Esophagus squamous epithelium (tissue), 5 donors: ENCODE measurements at regions not wholly inside any gene's neighbourhood (a gene's known extent, or its start where the extent isn't known, plus 50 kb on each side); places are given as distances from the start of the nearest gene placed in this dataset.
"Not testable (repeated sequence)": the region's sequence is repeated elsewhere in the genome, so short reads cannot be mapped to it uniquely, and the experiment has no call there.

Experiments
- DNase-seq: peaks from one replicate; lab custom pipeline; 2025; lab: John Stamatoyannopoulos, UW
- H3K27ac ChIP-seq, 4 donors: fragments of 200-600 bp; sonication (generic); one replicate each; pipeline ENCODE4 v1.5.1; 2016 to 2019; ENCODE audit warnings: mild to moderate bottlenecking in 1 of 4
- H3K27me3 ChIP-seq, 4 donors: fragments of 200-600 bp; sonication (generic); 1 replicate in 3 of 4; 2 replicates in 1 of 4; pipeline versions ENCODE4 v1.5.1 to v1.6.0; 2017 to 2021; ENCODE audit warnings: antibody characterized with exemption in 1 of 4
- H3K36me3 ChIP-seq, 3 donors: fragments of 200-600 bp; sonication (generic); one replicate each; pipeline ENCODE4 v1.5.1; 2016 to 2019
- H3K4me1 ChIP-seq, 3 donors: fragments of 200-600 bp; sonication (generic); one replicate each; pipeline ENCODE4 v1.5.1; 2017 to 2019
- H3K4me3 ChIP-seq, 4 donors: fragments of 200-600 bp; sonication (generic); 1 replicate in 3 of 4; 2 replicates in 1 of 4; pipeline ENCODE4 v1.5.1; 2016 to 2019; ENCODE audit warnings: mild to moderate bottlenecking in 2 of 4, moderate library complexity in 1 of 4
- H3K9me3 ChIP-seq, 3 donors: fragments of 200-600 bp; sonication (generic); one replicate each; pipeline ENCODE4 v1.5.1; 2016 to 2019
- CTCF ChIP-seq, 6 experiments: fragments of 450-650 bp in 4 of 6; fragments of 200-600 bp in 2 of 6; sonication (generic) in 2 of 6; IDR thresholded peaks; one replicate each; pipeline ENCODE4 v1.5.1; 2016 to 2019; ENCODE audit warnings: antibody characterized with exemption in 6 of 6, mild to moderate bottlenecking in 4 of 6, moderate library complexity in 4 of 6
- WGBS, 2 donors: methylation state at CpG; one replicate each; pipeline ENCODE4 v1.1.5; 2018; 5-methylcytosine and 5-hydroxymethylcytosine counted together
- intact Hi-C: fragments of 100-400 bp; cut with DNase I; formaldehyde crosslinking; loops from one replicate; pipeline ENCODE4 v1.15.0; 2022
- donor health status: DM: yes; HTN: yes; CAD: no.

GRCh38 chr11:3488003-3488402, 109.1 kb upstream of the ZNF195 start:
- peak in 2 of 6 experiments; percentile 5 to 37 for TF ChIP-seq CTCF (IDR thresholded peaks at IDR 0.05)
- H3K4me1 ChIP-seq, DNase-seq, H3K27me3 ChIP-seq, intact Hi-C loops, H3K27ac ChIP-seq, H3K9me3 ChIP-seq, H3K36me3 ChIP-seq, H3K4me3 ChIP-seq: not testable (repeated sequence)
- WGBS, 2 donors, result 17 to 50% methylated on average over 1 to 2 of the region's 2 CpGs

- H3K36me3 ChIP-seq, intact Hi-C loops, H3K27me3 ChIP-seq, H3K9me3 ChIP-seq, H3K27ac ChIP-seq, H3K4me3 ChIP-seq, DNase-seq, H3K4me1 ChIP-seq: not testable (repeated sequence)
- 56 to 60% methylated on average over 5 to 7 of the region's 10 CpGs for WGBS, 2 donors
These were observed 106.8 kb upstream of the ZNF195 start for GRCh38 chr11:3485737-3486136.

- DNase-seq, result not testable (repeated sequence)
- peak overlapping the region; percentile 20 to 43 (median 42) for H3K4me3 ChIP-seq
These were observed 98.3 kb upstream of the ZNF195 start for GRCh38 chr11:3476937-3477885.

DNA sequence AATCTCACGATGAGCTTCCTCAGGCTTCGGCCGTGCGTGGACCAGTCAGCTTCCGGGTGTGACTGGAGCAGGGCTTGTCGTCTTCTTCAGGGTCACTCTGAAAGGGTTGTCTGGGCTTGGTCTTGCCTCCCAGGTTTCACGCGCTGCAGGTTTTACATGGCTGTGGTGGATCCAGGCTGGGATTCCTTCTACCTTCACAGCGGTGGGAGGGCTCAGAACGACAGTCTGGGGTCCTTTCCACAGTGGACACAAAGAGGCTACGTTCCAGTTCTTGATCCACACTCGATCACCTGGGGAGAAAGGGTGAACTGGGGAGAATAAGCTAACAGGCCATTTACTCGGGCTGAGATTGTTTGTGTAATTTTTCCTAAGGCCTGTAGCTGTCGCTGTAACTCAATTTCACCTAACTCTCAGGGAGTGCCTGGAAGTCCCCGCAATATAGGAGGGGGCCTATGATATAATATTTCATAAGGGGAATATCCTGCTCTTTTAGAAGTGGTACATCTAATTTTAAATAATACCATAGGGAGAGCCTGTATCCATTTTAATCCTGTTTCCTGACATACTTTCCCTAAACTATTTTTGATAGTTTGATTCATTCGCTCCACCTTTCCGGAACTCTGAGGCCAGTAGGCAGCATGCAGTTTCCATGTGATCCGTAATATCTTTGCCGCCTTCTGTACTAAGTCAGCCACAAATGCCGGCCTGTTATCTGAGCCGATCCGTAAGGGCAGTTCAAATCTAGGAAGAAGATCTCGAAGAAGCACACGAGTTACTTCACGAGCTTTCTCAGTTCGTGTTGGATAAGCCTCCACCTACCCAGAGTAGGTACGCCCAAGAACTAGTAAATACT, 97.4 kb upstream of the ZNF195 start:
- peak in 3 of 6 experiments; percentile 6 to 52 (median 14) for TF ChIP-seq CTCF (IDR thresholded peaks at IDR 0.05)
- H3K9me3 ChIP-seq, DNase-seq, intact Hi-C loops, H3K27me3 ChIP-seq, H3K36me3 ChIP-seq: not testable (repeated sequence)
- H3K4me3 ChIP-seq, result peak overlapping the region; percentile 20 to 43 (median 42)
- H3K4me1 ChIP-seq, result peaks cover 0 to 22% (median 0%) of the 10 kb centered on the region in 3 donors
- H3K27ac ChIP-seq, result peak overlapping the region; percentile 27 to 87 (median 78)
- 58 to 59% methylated on average over 20 to 21 of the region's 27 CpGs for WGBS, 2 donors

More at GRCh38 chr11:3476937-3477885, 98.3 kb upstream of the ZNF195 start:
- Histone ChIP-seq H3K4me1 (peaks cover 0 to 22% (median 0%) of the 10 kb centered on the region in 3 donors), H3K27ac (peak overlapping the region; percentile 27 to 87 (median 78))
- intact Hi-C loops, H3K27me3 ChIP-seq, H3K9me3 ChIP-seq, H3K36me3 ChIP-seq: not testable (repeated sequence)
- 27 to 55% methylated on average over 15 to 16 of the region's 20 CpGs for WGBS, 2 donors

GRCh38 chr11:3468963-3469362, 90.0 kb upstream of the ZNF195 start:
- H3K4me3 ChIP-seq, H3K27me3 ChIP-seq, H3K36me3 ChIP-seq, DNase-seq, H3K27ac ChIP-seq, H3K9me3 ChIP-seq, intact Hi-C loops: not testable (repeated sequence)
- H3K4me1 ChIP-seq, result peaks cover 0 to 12% (median 0%) of the 10 kb centered on the region in 3 donors
- WGBS, 2 donors, result 66 to 74% methylated on average over 3 to 4 of the region's 8 CpGs

DNA sequence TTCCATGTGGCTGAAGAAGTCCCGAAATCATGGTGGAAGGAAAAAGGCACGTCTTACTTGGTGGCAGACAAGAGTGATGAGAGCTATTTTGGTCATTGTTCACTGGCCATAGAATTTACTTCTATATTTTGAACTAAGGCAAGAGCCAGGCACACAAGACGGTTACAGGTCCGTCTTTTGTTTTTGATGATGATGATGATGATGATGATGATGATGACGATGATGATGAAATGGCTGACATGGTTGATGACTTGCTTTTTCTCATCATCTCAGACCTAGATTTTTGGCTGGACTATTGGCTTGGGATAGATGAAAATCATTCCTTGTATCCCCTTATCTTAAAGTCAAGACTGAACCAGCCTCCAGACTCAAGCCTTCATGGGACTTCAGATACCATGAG, 88.7 kb upstream of the ZNF195 start:
- H3K36me3 ChIP-seq, intact Hi-C loops, H3K27ac ChIP-seq, DNase-seq, H3K4me3 ChIP-seq, H3K9me3 ChIP-seq, H3K4me1 ChIP-seq, H3K27me3 ChIP-seq: not testable (repeated sequence)
- WGBS, 2 donors, result 73 to 80% methylated on average over 4 to 5 of the region's 5 CpGs

- H3K4me3 ChIP-seq, result peak overlapping the region in 1 of 4 donors; percentile 2
- H3K27ac ChIP-seq, H3K4me1 ChIP-seq, H3K36me3 ChIP-seq, DNase-seq, H3K9me3 ChIP-seq, intact Hi-C loops: not testable (repeated sequence)
- 49 to 56% methylated on average over 7 to 10 of the region's 10 CpGs for WGBS, 2 donors
- peaks cover 0 to 16% (median 0%) of the 10 kb centered on the region in 4 donors for H3K27me3 ChIP-seq
These were observed 76.7 kb upstream of the ZNF195 start for GRCh38 chr11:3455666-3456065.
